ENCODE measurements at regions not wholly inside any gene's neighbourhood (a gene's known extent, or its start where the extent isn't known, plus 50 kb on each side); places are given as distances from the start of the nearest gene placed in this dataset.

DNA sequence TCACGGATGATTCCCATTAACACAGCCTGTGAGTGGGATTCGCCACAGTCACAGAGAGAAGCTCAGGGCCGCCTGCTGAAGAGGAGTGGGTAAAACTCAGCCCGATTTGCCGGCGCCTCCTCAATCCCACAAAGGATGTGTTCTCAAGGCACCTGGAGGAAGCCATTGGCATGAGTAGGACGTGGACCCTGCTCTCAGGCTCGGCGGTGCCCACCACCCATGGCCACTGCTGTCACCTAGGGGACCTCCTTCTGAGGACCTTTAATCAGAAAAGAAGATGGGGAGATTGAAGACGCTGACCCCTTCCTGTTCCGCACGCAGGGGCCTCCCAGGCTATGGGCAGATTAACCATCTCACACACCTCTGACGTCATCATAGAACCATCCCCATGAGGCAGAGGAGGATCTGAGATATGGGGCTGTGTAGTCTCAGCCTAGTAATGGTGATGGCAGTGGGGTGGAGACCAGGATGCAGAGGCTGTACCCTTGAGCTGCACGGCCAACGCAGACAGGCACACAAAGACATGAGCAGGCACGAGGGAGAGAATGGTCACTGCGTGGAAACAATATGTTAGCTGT is 571.8 kb downstream of the BRD1 start:
- Histone ChIP-seq H3K27me3 (replicated peaks; ENCODE audit: control insufficient read depth, insufficient read depth, low read length, poor library complexity, severe bottlenecking) (no peaks in the 10 kb centered on the region), H3K36me3 (ENCODE audit: control insufficient read depth, insufficient read depth, low read length) (no peaks in the 10 kb centered on the region), H3K4me1 (ENCODE audit: control insufficient read depth, insufficient read depth, low read length, poor library complexity, severe bottlenecking) (no peaks in the 10 kb centered on the region), H3K4me3 (ENCODE audit: insufficient read depth, low read depth, low read length, poor library complexity, severe bottlenecking) (no peak overlapping the region), H3K9me3 (ENCODE audit: control insufficient read depth, low read length) (no peaks in the 10 kb centered on the region), H3K27ac (ENCODE audit: insufficient read depth, low read length, poor library complexity, severe bottlenecking) (no peak overlapping the region)
- DNase-seq: no peak

DNA sequence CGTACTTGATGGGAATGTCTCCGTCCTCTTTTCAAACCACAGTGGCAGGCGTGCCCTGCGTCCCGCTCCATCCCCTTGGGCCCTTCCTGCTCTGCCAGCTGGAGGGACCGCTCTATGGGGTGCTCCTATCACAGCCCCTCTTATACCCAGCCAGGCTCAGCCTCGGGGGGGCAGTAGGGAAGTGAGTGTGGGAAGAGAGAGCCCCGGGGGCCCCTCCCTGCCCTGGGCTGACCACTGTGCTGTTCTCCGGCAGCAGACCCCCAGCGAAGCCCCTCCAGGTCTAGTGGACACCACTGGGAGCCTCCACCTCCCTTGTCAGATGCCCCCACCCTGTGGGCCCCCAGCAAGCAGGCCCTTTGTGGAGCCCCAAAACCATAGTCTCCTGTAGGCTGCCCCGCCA is 572.5 kb downstream of the BRD1 start:
- Histone ChIP-seq H3K9me3 (ENCODE audit: control insufficient read depth, low read length) (no peaks in the 10 kb centered on the region), H3K4me1 (ENCODE audit: control insufficient read depth, insufficient read depth, low read length, poor library complexity, severe bottlenecking) (no peaks in the 10 kb centered on the region), H3K36me3 (ENCODE audit: control insufficient read depth, insufficient read depth, low read length) (no peaks in the 10 kb centered on the region), H3K27ac (ENCODE audit: insufficient read depth, low read length, poor library complexity, severe bottlenecking) (no peak overlapping the region), H3K27me3 (replicated peaks; ENCODE audit: control insufficient read depth, insufficient read depth, low read length, poor library complexity, severe bottlenecking) (no peaks in the 10 kb centered on the region), H3K4me3 (ENCODE audit: insufficient read depth, low read depth, low read length, poor library complexity, severe bottlenecking) (no peak overlapping the region)
- DNase-seq: no peak

DNA sequence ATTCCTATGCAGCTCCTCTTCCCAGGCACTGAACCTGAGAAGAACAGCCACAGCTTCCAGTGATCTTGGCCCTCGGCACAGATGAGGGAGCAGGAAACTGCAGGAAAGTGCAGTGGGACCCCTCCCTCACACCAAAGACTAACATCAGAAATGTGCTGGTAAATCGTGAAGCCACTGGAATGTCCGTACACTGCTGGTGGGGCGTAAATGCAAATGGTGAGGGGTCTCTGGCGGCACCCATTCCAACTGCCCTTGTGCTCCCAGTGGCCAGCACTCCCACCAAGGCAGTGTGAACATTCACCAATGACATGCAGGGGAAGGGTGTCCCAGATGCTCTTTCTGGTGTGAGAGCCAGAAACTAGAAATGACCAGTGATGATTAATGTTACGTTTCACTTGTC is 574.0 kb downstream of the BRD1 start:
- Histone ChIP-seq H3K36me3 (ENCODE audit: control insufficient read depth, insufficient read depth, low read length) (no peaks in the 10 kb centered on the region), H3K27ac (ENCODE audit: insufficient read depth, low read length, poor library complexity, severe bottlenecking) (no peak overlapping the region), H3K4me3 (ENCODE audit: insufficient read depth, low read depth, low read length, poor library complexity, severe bottlenecking) (no peak overlapping the region), H3K4me1 (ENCODE audit: control insufficient read depth, insufficient read depth, low read length, poor library complexity, severe bottlenecking) (no peaks in the 10 kb centered on the region), H3K9me3 (ENCODE audit: control insufficient read depth, low read length) (no peaks in the 10 kb centered on the region), H3K27me3 (replicated peaks; ENCODE audit: control insufficient read depth, insufficient read depth, low read length, poor library complexity, severe bottlenecking) (no peaks in the 10 kb centered on the region)
- DNase-seq: no peak

DNA sequence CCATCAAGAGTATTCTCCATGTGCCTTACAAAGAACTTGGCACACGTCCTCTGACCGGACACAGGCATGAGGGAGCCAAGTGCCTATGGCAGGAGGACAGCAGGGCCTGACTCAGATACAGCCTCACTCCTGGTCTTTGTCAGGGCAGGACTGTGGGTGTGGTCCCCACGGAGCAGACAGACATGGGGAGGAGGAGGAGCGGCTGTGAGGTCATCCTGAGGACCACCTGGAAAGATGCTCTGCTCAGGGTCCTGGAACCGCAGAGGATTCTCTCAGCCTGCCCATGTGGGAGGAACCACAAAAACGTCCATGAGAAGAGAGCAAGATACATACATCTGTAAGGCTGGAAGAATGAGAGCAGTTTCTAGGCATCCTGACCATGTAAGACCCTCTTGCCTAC is 576.3 kb downstream of the BRD1 start:
- no peaks in the 10 kb centered on the region for H3K4me1 ChIP-seq (ENCODE audit: control insufficient read depth, insufficient read depth, low read length, poor library complexity, severe bottlenecking)
- H3K9me3 ChIP-seq (ENCODE audit: control insufficient read depth, low read length): no peaks in the 10 kb centered on the region
- H3K27me3 ChIP-seq (replicated peaks; ENCODE audit: control insufficient read depth, insufficient read depth, low read length, poor library complexity, severe bottlenecking): no peaks in the 10 kb centered on the region

DNA sequence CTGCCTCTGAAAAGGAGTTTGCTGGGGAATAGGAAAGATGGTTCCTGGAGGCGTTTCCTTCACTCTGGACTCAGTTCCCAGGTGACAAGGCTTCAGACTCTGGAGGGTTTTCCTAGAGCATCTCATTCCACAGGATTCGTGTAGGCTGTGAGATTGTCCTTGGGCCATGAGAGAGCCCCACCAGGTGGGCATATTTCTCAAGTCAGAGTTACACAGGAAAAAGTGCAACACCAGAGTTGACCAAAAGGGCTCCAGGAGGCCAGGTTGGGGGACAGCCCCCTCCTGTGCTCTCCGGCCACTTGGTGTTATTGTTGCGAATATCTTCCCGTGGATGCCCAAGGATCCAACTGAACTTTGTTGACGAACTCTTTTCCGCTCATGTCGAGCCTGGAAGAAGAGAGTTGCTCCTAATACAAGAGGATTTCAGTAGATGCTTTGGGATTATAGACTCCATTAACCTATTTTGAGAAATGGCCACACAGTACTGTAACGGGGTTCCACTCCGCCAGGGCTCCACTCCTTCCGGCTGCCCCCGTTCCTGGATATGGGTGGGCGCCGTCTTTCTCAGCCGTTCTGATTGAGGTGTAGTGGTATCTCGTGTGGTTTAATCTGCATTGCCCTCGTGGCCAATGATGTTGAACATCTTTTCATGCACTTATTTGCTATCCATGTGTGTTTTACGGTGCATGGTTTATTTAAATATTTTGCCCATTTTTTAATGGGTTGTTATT is 580.3 kb downstream of the BRD1 start:
- no peak for DNase-seq
- no peak overlapping the region for H3K27ac ChIP-seq (ENCODE audit: insufficient read depth, low read length, poor library complexity, severe bottlenecking)
- no peaks in the 10 kb centered on the region for H3K36me3 ChIP-seq (ENCODE audit: control insufficient read depth, insufficient read depth, low read length)
- no peaks in the 10 kb centered on the region for H3K9me3 ChIP-seq (ENCODE audit: control insufficient read depth, low read length)
- H3K27me3 ChIP-seq (replicated peaks; ENCODE audit: control insufficient read depth, insufficient read depth, low read length, poor library complexity, severe bottlenecking): no peaks in the 10 kb centered on the region
- no peaks in the 10 kb centered on the region for H3K4me1 ChIP-seq (ENCODE audit: control insufficient read depth, insufficient read depth, low read length, poor library complexity, severe bottlenecking)
- no peak overlapping the region for H3K4me3 ChIP-seq (ENCODE audit: insufficient read depth, low read depth, low read length, poor library complexity, severe bottlenecking)

More for the DNA sequence above, 576.3 kb downstream of the BRD1 start:
- Histone ChIP-seq H3K36me3 (ENCODE audit: control insufficient read depth, insufficient read depth, low read length) (no peaks in the 10 kb centered on the region), H3K27ac (ENCODE audit: insufficient read depth, low read length, poor library complexity, severe bottlenecking) (no peak overlapping the region), H3K4me3 (ENCODE audit: insufficient read depth, low read depth, low read length, poor library complexity, severe bottlenecking) (no peak overlapping the region)
- DNase-seq: no peak

DNA sequence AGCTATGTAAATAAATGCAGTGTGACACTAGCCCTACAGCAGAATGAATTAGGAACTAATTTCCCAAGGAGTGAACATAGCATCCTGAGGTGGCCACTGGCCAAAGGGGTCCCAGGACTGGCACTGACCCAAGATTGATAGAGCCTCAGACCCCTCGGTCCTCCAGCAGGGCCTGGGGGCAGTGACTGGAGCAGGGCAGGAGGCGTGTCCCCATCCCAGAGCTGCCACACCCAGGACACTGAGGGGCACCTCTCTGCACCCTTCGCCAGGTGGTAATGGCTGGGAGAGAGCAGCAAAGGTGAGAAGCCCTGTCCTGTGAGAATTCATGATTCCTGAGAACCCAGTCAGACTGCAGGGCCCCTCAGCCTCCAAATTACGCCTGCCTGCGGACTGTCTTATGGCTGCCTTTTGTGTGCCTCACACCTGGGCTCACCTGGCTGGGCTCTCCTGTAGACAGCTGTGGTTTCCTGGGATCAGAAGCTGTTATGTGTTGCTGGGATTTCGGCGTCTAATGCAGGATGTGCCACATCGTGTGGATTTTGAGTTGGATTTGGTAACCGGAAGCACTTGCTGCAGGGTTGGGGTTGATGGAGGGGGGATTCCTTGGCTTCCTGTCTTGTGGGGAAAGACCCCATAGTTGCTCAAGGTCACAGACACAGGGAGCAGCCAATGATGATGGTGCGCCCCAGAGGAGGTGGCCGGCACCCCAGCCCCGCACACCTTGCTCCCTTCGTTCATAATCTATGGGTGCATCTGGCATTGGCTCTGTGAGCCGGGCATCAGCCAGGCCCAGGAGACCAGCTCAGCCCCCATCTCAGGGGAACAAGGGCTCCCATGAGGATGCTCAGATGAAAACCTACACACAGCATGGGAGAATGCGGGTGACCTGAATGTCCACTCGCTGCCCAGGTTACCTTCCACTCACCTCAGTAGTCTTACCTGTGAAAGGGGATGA is 582.9 kb downstream of the BRD1 start:
- H3K27me3 ChIP-seq (replicated peaks; ENCODE audit: control insufficient read depth, insufficient read depth, low read length, poor library complexity, severe bottlenecking): no peaks in the 10 kb centered on the region
- no peaks in the 10 kb centered on the region for H3K4me1 ChIP-seq (ENCODE audit: control insufficient read depth, insufficient read depth, low read length, poor library complexity, severe bottlenecking)
- H3K4me3 ChIP-seq (ENCODE audit: insufficient read depth, low read depth, low read length, poor library complexity, severe bottlenecking): no peak overlapping the region
- H3K27ac ChIP-seq (ENCODE audit: insufficient read depth, low read length, poor library complexity, severe bottlenecking): no peak overlapping the region
- no peak for DNase-seq
- no peaks in the 10 kb centered on the region for H3K36me3 ChIP-seq (ENCODE audit: control insufficient read depth, insufficient read depth, low read length)
- H3K9me3 ChIP-seq (ENCODE audit: control insufficient read depth, low read length): no peaks in the 10 kb centered on the region

DNA sequence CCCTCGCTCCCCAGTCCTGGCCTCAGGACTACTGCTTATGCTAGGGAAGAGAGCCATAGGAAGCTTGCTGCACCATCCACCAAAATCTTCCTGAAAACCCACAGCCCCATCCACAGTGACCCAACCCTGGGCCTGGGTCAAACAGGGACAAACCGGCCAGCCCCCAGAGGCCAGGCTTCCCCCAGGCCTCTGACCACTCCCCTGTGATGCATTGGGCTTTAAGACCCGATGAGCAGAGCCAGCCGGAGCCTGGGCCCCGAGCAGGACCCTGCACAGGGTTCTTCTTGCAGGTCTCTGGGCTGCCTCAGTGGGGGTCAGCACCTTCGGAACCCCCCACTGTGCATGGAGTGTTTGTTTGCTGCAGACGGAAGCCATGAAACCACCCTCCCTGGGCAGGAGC is 583.7 kb downstream of the BRD1 start:
- no peak overlapping the region for H3K27ac ChIP-seq (ENCODE audit: insufficient read depth, low read length, poor library complexity, severe bottlenecking)
- no peaks in the 10 kb centered on the region for H3K4me1 ChIP-seq (ENCODE audit: control insufficient read depth, insufficient read depth, low read length, poor library complexity, severe bottlenecking)
- H3K9me3 ChIP-seq (ENCODE audit: control insufficient read depth, low read length): no peaks in the 10 kb centered on the region
- no peaks in the 10 kb centered on the region for H3K27me3 ChIP-seq (replicated peaks; ENCODE audit: control insufficient read depth, insufficient read depth, low read length, poor library complexity, severe bottlenecking)
- H3K4me3 ChIP-seq (ENCODE audit: insufficient read depth, low read depth, low read length, poor library complexity, severe bottlenecking): no peak overlapping the region
- no peaks in the 10 kb centered on the region for H3K36me3 ChIP-seq (ENCODE audit: control insufficient read depth, insufficient read depth, low read length)
- no peak for DNase-seq

DNA sequence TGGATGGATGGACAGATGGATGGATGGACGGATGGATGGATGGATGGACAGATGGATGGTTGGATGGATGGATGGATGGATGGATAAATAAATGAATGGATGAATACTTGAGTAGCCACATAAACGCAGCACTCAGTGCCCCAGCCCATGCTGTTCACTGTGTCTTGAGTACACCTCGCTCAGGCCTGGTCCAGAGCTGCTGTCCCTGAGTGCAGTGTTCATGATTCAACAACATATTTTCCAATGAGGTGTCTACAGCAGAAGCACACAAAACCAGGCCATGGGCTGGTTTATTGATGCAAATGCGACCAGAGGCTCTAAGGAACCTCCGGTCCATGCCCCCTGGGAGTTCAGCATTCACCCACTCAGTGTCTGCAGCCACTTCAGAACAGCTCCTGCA is 584.3 kb downstream of the BRD1 start:
- DNase-seq: no peak
- no peaks in the 10 kb centered on the region for H3K27me3 ChIP-seq (replicated peaks; ENCODE audit: control insufficient read depth, insufficient read depth, low read length, poor library complexity, severe bottlenecking)
- no peak overlapping the region for H3K4me3 ChIP-seq (ENCODE audit: insufficient read depth, low read depth, low read length, poor library complexity, severe bottlenecking)
- no peak overlapping the region for H3K27ac ChIP-seq (ENCODE audit: insufficient read depth, low read length, poor library complexity, severe bottlenecking)
- no peaks in the 10 kb centered on the region for H3K4me1 ChIP-seq (ENCODE audit: control insufficient read depth, insufficient read depth, low read length, poor library complexity, severe bottlenecking)
- no peaks in the 10 kb centered on the region for H3K9me3 ChIP-seq (ENCODE audit: control insufficient read depth, low read length)
- no peaks in the 10 kb centered on the region for H3K36me3 ChIP-seq (ENCODE audit: control insufficient read depth, insufficient read depth, low read length)

DNA sequence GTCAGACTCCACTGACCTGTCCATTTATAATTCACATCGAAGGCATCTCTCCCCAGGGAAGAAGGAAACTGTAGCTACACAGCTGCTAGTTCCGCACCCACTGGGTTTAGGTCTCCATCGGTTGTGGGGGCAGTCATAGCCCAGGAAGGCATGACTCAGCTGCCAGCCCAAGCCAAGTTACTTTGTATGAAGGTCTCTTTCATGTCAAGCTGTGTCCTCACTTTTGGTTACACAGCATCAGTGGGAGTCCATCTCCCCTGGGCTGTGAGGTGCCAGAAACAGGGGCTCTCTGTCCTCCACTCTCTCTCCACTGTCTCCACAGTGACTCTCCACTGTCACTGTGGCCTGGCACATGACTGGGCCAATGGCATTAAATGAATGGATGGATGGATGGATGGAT is 585.2 kb downstream of the BRD1 start:
- Histone ChIP-seq H3K36me3 (ENCODE audit: control insufficient read depth, insufficient read depth, low read length) (no peaks in the 10 kb centered on the region), H3K9me3 (ENCODE audit: control insufficient read depth, low read length) (no peaks in the 10 kb centered on the region), H3K4me1 (ENCODE audit: control insufficient read depth, insufficient read depth, low read length, poor library complexity, severe bottlenecking) (no peaks in the 10 kb centered on the region), H3K27ac (ENCODE audit: insufficient read depth, low read length, poor library complexity, severe bottlenecking) (no peak overlapping the region), H3K4me3 (ENCODE audit: insufficient read depth, low read depth, low read length, poor library complexity, severe bottlenecking) (no peak overlapping the region), H3K27me3 (replicated peaks; ENCODE audit: control insufficient read depth, insufficient read depth, low read length, poor library complexity, severe bottlenecking) (no peaks in the 10 kb centered on the region)
- DNase-seq: no peak
